Stomach (tissue), 4 donors: ENCODE measurements at regions not wholly inside any gene's neighbourhood (a gene's known extent, or its start where the extent isn't known, plus 50 kb on each side); places are given as distances from the start of the nearest gene placed in this dataset.

Source experiments
- EP300 ChIP-seq: sonication (generic); formaldehyde crosslinking; IDR thresholded peaks from one replicate; pipeline ENCODE4 v1.6.1; 2017; ENCODE audit warnings: antibody characterized with exemption
- POLR2A ChIP-seq, 4 donors: fragments of 450-650 bp; IDR thresholded peaks; one replicate each; pipeline ENCODE4 v1.6.1; 2016; ENCODE audit warnings: antibody characterized with exemption in 4 of 4, control low read depth in 2 of 4, mild to moderate bottlenecking in 1 of 4, moderate library complexity in 1 of 4
- POLR2AphosphoS5 ChIP-seq, 3 donors: sonication (generic); formaldehyde crosslinking; IDR thresholded peaks; one replicate each; pipeline ENCODE4 v1.6.1; 2016; ENCODE audit warnings: antibody characterized with exemption in 3 of 3
- TF ChIP-seq, protein P1 (sequence below), 7 experiments: fragments of 450-650 bp in 4 of 7; fragments of 200-600 bp in 3 of 7; sonication (generic) in 3 of 7; IDR thresholded peaks; one replicate each; pipeline ENCODE4 v1.5.1; 2016 to 2019; ENCODE audit warnings: antibody characterized with exemption in 7 of 7, control low read depth in 2 of 7, mild to moderate bottlenecking in 1 of 7

GRCh38 chr11:135035282-135035681 lies 623.2 kb upstream of the B3GAT1 start:
- no peak for TF ChIP-seq POLR2A (IDR thresholded peaks at IDR 0.05)
- TF ChIP-seq, protein P1, sequence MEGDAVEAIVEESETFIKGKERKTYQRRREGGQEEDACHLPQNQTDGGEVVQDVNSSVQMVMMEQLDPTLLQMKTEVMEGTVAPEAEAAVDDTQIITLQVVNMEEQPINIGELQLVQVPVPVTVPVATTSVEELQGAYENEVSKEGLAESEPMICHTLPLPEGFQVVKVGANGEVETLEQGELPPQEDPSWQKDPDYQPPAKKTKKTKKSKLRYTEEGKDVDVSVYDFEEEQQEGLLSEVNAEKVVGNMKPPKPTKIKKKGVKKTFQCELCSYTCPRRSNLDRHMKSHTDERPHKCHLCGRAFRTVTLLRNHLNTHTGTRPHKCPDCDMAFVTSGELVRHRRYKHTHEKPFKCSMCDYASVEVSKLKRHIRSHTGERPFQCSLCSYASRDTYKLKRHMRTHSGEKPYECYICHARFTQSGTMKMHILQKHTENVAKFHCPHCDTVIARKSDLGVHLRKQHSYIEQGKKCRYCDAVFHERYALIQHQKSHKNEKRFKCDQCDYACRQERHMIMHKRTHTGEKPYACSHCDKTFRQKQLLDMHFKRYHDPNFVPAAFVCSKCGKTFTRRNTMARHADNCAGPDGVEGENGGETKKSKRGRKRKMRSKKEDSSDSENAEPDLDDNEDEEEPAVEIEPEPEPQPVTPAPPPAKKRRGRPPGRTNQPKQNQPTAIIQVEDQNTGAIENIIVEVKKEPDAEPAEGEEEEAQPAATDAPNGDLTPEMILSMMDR (IDR thresholded peaks at IDR 0.05): no peak
- no peak for TF ChIP-seq EP300
- TF ChIP-seq POLR2AphosphoS5 (IDR thresholded peaks at IDR 0.05): no peak
